ENCODE measurements at regions not wholly inside any gene's neighbourhood (a gene's known extent, or its start where the extent isn't known, plus 50 kb on each side); places are given as distances from the start of the nearest gene placed in this dataset.
"Not testable (repeated sequence)": the region's sequence is repeated elsewhere in the genome, so short reads cannot be mapped to it uniquely, and the experiment has no call there.

GRCh38 chrX:122363112-122363795 lies 820.8 kb upstream of the GRIA3 start:
- H3K79me2 ChIP-seq (ENCODE audit: control insufficient read depth, insufficient read depth, low read length, poor library complexity) = no peaks in the 10 kb centered on the region
- no peak overlapping the region for H4K8ac ChIP-seq (ENCODE audit: low read depth, low read length)
- no peak overlapping the region for H3K4ac ChIP-seq (ENCODE audit: low read depth, low read length)
- no peak overlapping the region for H3K14ac ChIP-seq (ENCODE audit: low read length)
- no peak overlapping the region for H4K12ac ChIP-seq (ENCODE audit: low read depth, low read length)
- H2BK5ac ChIP-seq (ENCODE audit: low read depth, low read length, poor library complexity) = no peak overlapping the region
- H2BK12ac ChIP-seq (ENCODE audit: low read length) = no peak overlapping the region
- H3K4me2 ChIP-seq (ENCODE audit: low read length) = no peak overlapping the region
- no peak overlapping the region for H3K18ac ChIP-seq (ENCODE audit: low read length)
- no peaks in the 10 kb centered on the region for H3K79me1 ChIP-seq (ENCODE audit: low read length)
- no peak overlapping the region for H2AFZ ChIP-seq (ENCODE audit: insufficient read depth, low read length, poor library complexity)
- H3K27me3 ChIP-seq (ENCODE audit: insufficient read depth, low read length) = no peaks in the 10 kb centered on the region
- H4K91ac ChIP-seq (ENCODE audit: low read depth, low read length) = no peak overlapping the region
- no peak overlapping the region for H2BK120ac ChIP-seq (ENCODE audit: insufficient read depth, low read length, poor library complexity)
- no peak overlapping the region for H3K23ac ChIP-seq (ENCODE audit: low read length)
- no peaks in the 10 kb centered on the region for H3K9me3 ChIP-seq (ENCODE audit: insufficient read depth, low read depth, low read length)
- DNase-seq = no peak
- H2AK5ac ChIP-seq (ENCODE audit: low read length) = no peak overlapping the region
- H3K9ac ChIP-seq (ENCODE audit: low read length) = no peak overlapping the region
- no peaks in the 10 kb centered on the region for H3K36me3 ChIP-seq (ENCODE audit: control insufficient read depth in 1 of 2, insufficient read depth in 2 of 2, low read length in 2 of 2)
- no peak overlapping the region for H3K27ac ChIP-seq (ENCODE audit: low read depth, low read length)
- WGBS (ENCODE audit: extremely low coverage, insufficient coverage, insufficient read length) = no CpG with 5 or more reads among the region's 9 CpGs
- no peak overlapping the region for H3K4me3 ChIP-seq (ENCODE audit: low read depth, low read length)
- no peaks in the 10 kb centered on the region for H3K4me1 ChIP-seq (ENCODE audit: control insufficient read depth in 1 of 2, insufficient read depth in 2 of 2, low read length in 2 of 2)

GRCh38 chrX:122375533-122375932 lies 808.5 kb upstream of the GRIA3 start:
- not testable (repeated sequence) for H3K36me3 ChIP-seq (ENCODE audit: control insufficient read depth in 1 of 2, insufficient read depth in 2 of 2, low read length in 2 of 2); H4K8ac ChIP-seq (ENCODE audit: low read depth, low read length); H2BK12ac ChIP-seq (ENCODE audit: low read length); H2AK5ac ChIP-seq (ENCODE audit: low read length); H3K4me1 ChIP-seq (ENCODE audit: control insufficient read depth in 1 of 2, insufficient read depth in 2 of 2, low read length in 2 of 2); H3K4me2 ChIP-seq (ENCODE audit: low read length); H4K91ac ChIP-seq (ENCODE audit: low read depth, low read length); H3K27ac ChIP-seq (ENCODE audit: low read depth, low read length); DNase-seq; H3K79me2 ChIP-seq (ENCODE audit: control insufficient read depth, insufficient read depth, low read length, poor library complexity); H2BK5ac ChIP-seq (ENCODE audit: low read depth, low read length, poor library complexity); H3K18ac ChIP-seq (ENCODE audit: low read length); H3K27me3 ChIP-seq (ENCODE audit: insufficient read depth, low read length); H3K4ac ChIP-seq (ENCODE audit: low read depth, low read length); H4K12ac ChIP-seq (ENCODE audit: low read depth, low read length); H3K23ac ChIP-seq (ENCODE audit: low read length); H3K14ac ChIP-seq (ENCODE audit: low read length); H2BK120ac ChIP-seq (ENCODE audit: insufficient read depth, low read length, poor library complexity); H3K4me3 ChIP-seq (ENCODE audit: low read depth, low read length); H3K9me3 ChIP-seq (ENCODE audit: insufficient read depth, low read depth, low read length); H3K79me1 ChIP-seq (ENCODE audit: low read length); H2AFZ ChIP-seq (ENCODE audit: insufficient read depth, low read length, poor library complexity); H3K9ac ChIP-seq (ENCODE audit: low read length)
- no CpG with 5 or more reads among the region's 13 CpGs for WGBS (ENCODE audit: extremely low coverage, insufficient coverage, insufficient read length)

- Histone ChIP-seq H3K4me3 (ENCODE audit: low read depth, low read length) (no peak overlapping the region), H3K4me1 (ENCODE audit: control insufficient read depth in 1 of 2, insufficient read depth in 2 of 2, low read length in 2 of 2) (no peaks in the 10 kb centered on the region), H4K12ac (ENCODE audit: low read depth, low read length) (no peak overlapping the region), H3K4ac (ENCODE audit: low read depth, low read length) (no peak overlapping the region), H2BK12ac (ENCODE audit: low read length) (no peak overlapping the region), H3K9ac (ENCODE audit: low read length) (no peak overlapping the region), H2AK5ac (ENCODE audit: low read length) (no peak overlapping the region), H3K27ac (ENCODE audit: low read depth, low read length) (no peak overlapping the region), H3K9me3 (ENCODE audit: insufficient read depth, low read depth, low read length) (peaks cover 3% of the 10 kb centered on the region), H2BK120ac (ENCODE audit: insufficient read depth, low read length, poor library complexity) (no peak overlapping the region), H3K36me3 (ENCODE audit: control insufficient read depth in 1 of 2, insufficient read depth in 2 of 2, low read length in 2 of 2) (no peaks in the 10 kb centered on the region), H3K79me1 (ENCODE audit: low read length) (no peaks in the 10 kb centered on the region), H2BK5ac (ENCODE audit: low read depth, low read length, poor library complexity) (no peak overlapping the region), H2AFZ (ENCODE audit: insufficient read depth, low read length, poor library complexity) (no peak overlapping the region), H3K79me2 (ENCODE audit: control insufficient read depth, insufficient read depth, low read length, poor library complexity) (no peaks in the 10 kb centered on the region), H3K18ac (ENCODE audit: low read length) (no peak overlapping the region), H3K4me2 (ENCODE audit: low read length) (no peak overlapping the region), H3K23ac (ENCODE audit: low read length) (no peak overlapping the region), H4K8ac (ENCODE audit: low read depth, low read length) (no peak overlapping the region), H3K14ac (ENCODE audit: low read length) (no peak overlapping the region), H4K91ac (ENCODE audit: low read depth, low read length) (no peak overlapping the region), H3K27me3 (ENCODE audit: insufficient read depth, low read length) (no peaks in the 10 kb centered on the region)
- no peak for DNase-seq
- no CpG with 5 or more reads among the region's 19 CpGs for WGBS (ENCODE audit: extremely low coverage, insufficient coverage, insufficient read length)
These were observed 795.1 kb upstream of the GRIA3 start for GRCh38 chrX:122389005-122389404.

DNA sequence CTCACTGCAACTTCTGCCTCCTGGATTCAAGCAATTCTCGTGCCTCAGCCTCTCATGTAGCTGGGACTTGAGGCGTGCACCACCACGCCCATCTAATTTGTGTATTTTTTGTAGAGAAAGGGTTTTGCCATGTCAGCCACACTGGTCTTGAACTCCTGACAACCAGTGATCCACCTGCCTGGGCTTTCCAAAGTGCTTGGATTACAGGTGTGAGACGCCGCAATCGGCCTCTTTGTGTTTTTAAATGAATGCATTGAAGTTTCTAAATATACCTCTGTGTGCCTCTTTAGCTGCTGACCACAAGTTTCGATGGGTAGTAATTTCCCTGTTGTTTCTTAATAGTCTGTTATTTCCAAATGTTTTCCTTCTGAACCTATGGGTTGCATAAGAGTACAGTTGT lies 765.3 kb upstream of the GRIA3 start:
- H3K79me1 ChIP-seq (ENCODE audit: low read length) = no peaks in the 10 kb centered on the region
- H3K27me3 ChIP-seq (ENCODE audit: insufficient read depth, low read length) = no peaks in the 10 kb centered on the region
- no peak overlapping the region for H2AK5ac ChIP-seq (ENCODE audit: low read length)
- no peak overlapping the region for H2BK12ac ChIP-seq (ENCODE audit: low read length)
- H3K36me3 ChIP-seq (ENCODE audit: control insufficient read depth in 1 of 2, insufficient read depth in 2 of 2, low read length in 2 of 2) = no peaks in the 10 kb centered on the region
- no peak overlapping the region for H3K4ac ChIP-seq (ENCODE audit: low read depth, low read length)
- DNase-seq = no peak
- H3K4me1 ChIP-seq (ENCODE audit: control insufficient read depth in 1 of 2, insufficient read depth in 2 of 2, low read length in 2 of 2) = no peaks in the 10 kb centered on the region
- H3K4me3 ChIP-seq (ENCODE audit: low read depth, low read length) = no peak overlapping the region
- H3K4me2 ChIP-seq (ENCODE audit: low read length) = no peak overlapping the region
- no peak overlapping the region for H4K12ac ChIP-seq (ENCODE audit: low read depth, low read length)
- no peak overlapping the region for H3K9ac ChIP-seq (ENCODE audit: low read length)
- H4K91ac ChIP-seq (ENCODE audit: low read depth, low read length) = no peak overlapping the region
- no peaks in the 10 kb centered on the region for H3K9me3 ChIP-seq (ENCODE audit: insufficient read depth, low read depth, low read length)
- no peak overlapping the region for H3K18ac ChIP-seq (ENCODE audit: low read length)
- H3K79me2 ChIP-seq (ENCODE audit: control insufficient read depth, insufficient read depth, low read length, poor library complexity) = no peaks in the 10 kb centered on the region
- no peak overlapping the region for H4K8ac ChIP-seq (ENCODE audit: low read depth, low read length)
- no peak overlapping the region for H2AFZ ChIP-seq (ENCODE audit: insufficient read depth, low read length, poor library complexity)
- H3K14ac ChIP-seq (ENCODE audit: low read length) = no peak overlapping the region
- H2BK5ac ChIP-seq (ENCODE audit: low read depth, low read length, poor library complexity) = no peak overlapping the region
- WGBS (ENCODE audit: extremely low coverage, insufficient coverage, insufficient read length) = no CpG with 5 or more reads among the region's 7 CpGs
- H3K23ac ChIP-seq (ENCODE audit: low read length) = no peak overlapping the region
- no peak overlapping the region for H3K27ac ChIP-seq (ENCODE audit: low read depth, low read length)
- H2BK120ac ChIP-seq (ENCODE audit: insufficient read depth, low read length, poor library complexity) = no peak overlapping the region
